Activated CD4-positive, alpha-beta T cell treated with anti-CD3 and anti-CD28 coated beads for 4 hours (primary cell): ENCODE measurements at regions not wholly inside any gene's neighbourhood (a gene's known extent, or its start where the extent isn't known, plus 50 kb on each side); places are given as distances from the start of the nearest gene placed in this dataset.

Experiments
- DNase-seq, 2 donors: peaks; one replicate each; pipeline ENCODE4 v3.0.0-alpha.2; 2020

GRCh38 chr6:54574671-54575070 lies 266.4 kb downstream of the TINAG start:
- no peak for DNase-seq

GRCh38 chr6:54578261-54578660 lies 268.3 kb upstream of the FAM83B start:
- no peak for DNase-seq

GRCh38 chr6:54579011-54579410 lies 267.6 kb upstream of the FAM83B start:
- DNase-seq: no peak

- no peak for DNase-seq
These were observed 260.3 kb upstream of the FAM83B start for GRCh38 chr6:54586251-54586650.

GRCh38 chr6:54587277-54587676 lies 259.3 kb upstream of the FAM83B start:
- DNase-seq: no peak

- DNase-seq: no peak
These were observed 258.4 kb upstream of the FAM83B start for GRCh38 chr6:54588176-54588575.

- no peak for DNase-seq
These were observed 250.7 kb upstream of the FAM83B start for GRCh38 chr6:54595844-54596243.

- no peak for DNase-seq
These were observed 247.7 kb upstream of the FAM83B start for GRCh38 chr6:54598787-54599313.

GRCh38 chr6:54601600-54602300 lies 244.8 kb upstream of the FAM83B start:
- no peak for DNase-seq

- DNase-seq: no peak
These were observed 244.0 kb upstream of the FAM83B start for GRCh38 chr6:54602591-54602990.

GRCh38 chr6:54609981-54610380 lies 236.6 kb upstream of the FAM83B start:
- no peak for DNase-seq

- no peak for DNase-seq
These were observed 233.0 kb upstream of the FAM83B start for GRCh38 chr6:54613596-54613995.

GRCh38 chr6:54614499-54615195 lies 231.9 kb upstream of the FAM83B start:
- DNase-seq: no peak

- DNase-seq: no peak
These were observed 228.8 kb upstream of the FAM83B start for GRCh38 chr6:54617730-54618129.

GRCh38 chr6:54618572-54618971 lies 228.0 kb upstream of the FAM83B start:
- no peak for DNase-seq

GRCh38 chr6:54619102-54619501 lies 227.5 kb upstream of the FAM83B start:
- no peak for DNase-seq

GRCh38 chr6:54621285-54621684 lies 225.3 kb upstream of the FAM83B start:
- no peak for DNase-seq

GRCh38 chr6:54624216-54624615 lies 222.4 kb upstream of the FAM83B start:
- no peak for DNase-seq

GRCh38 chr6:54624779-54625178 lies 221.8 kb upstream of the FAM83B start:
- DNase-seq: no peak

GRCh38 chr6:54629131-54629530 lies 217.4 kb upstream of the FAM83B start:
- DNase-seq: no peak

GRCh38 chr6:54632984-54633565 lies 213.5 kb upstream of the FAM83B start:
- DNase-seq: no peak

- no peak for DNase-seq
These were observed 213.0 kb upstream of the FAM83B start for GRCh38 chr6:54633601-54634000.

GRCh38 chr6:54640911-54641310 lies 205.7 kb upstream of the FAM83B start:
- DNase-seq: no peak
